HCT116 (cell line): ENCODE measurements at regions not wholly inside any gene's neighbourhood (a gene's known extent, or its start where the extent isn't known, plus 50 kb on each side); places are given as distances from the start of the nearest gene placed in this dataset.

Source experiments
- ATAC-seq: fragments of 200-7000 bp; cut with Tn5 transposase; 2 replicates; pipeline ENCODE4 v1.9.1; 2020; ENCODE audit warnings: mild to moderate bottlenecking, moderate library complexity
- BruUV-seq: library from RNA; stranded (reverse); fragments of 400-500 nt; replicated peaks from 2 replicates; lab custom pipeline; 2021; lab: Mats Ljungman, UMichigan
- CTCF ChIA-PET: fragments of 300-600 bp; sonication (Branson Sonifier 250); formaldehyde crosslinking; loops from one replicate; lab custom pipeline; 2021; ENCODE audit warnings: antibody characterized with exemption; lab: Charles Lee
- POLR2A ChIA-PET: fragments of 300-600, 350-600 bp; sonication (Branson Sonifier 250); formaldehyde crosslinking; loops from one replicate; lab custom pipeline; 2021; ENCODE audit warnings: antibody characterized with exemption; lab: Charles Lee
- RAD21 ChIA-PET, 2 experiments: fragments of 300-600 bp; sonication (Branson Sonifier 250); formaldehyde crosslinking; loops; one replicate each; lab custom pipeline; 2023; ENCODE audit warnings: low total read pairs in 2 of 2; ENCODE audit not compliant: uncharacterized antibody in 2 of 2, unreplicated experiment in 2 of 2, low non-redundant PET in 1 of 2; lab: Charles Lee
- DNase-seq: peaks from one replicate; pipeline ENCODE4 v3.0.0-alpha.2; 2010; ENCODE audit warnings: low read depth, low spot score
- H2AFZ ChIP-seq: fragments of 200-600 bp; shearing (Covaris generic), sonication (generic); 2 replicates; pipeline ENCODE4 v1.6.1; 2017; ENCODE audit warnings: low read depth, mixed run types, mixed read lengths, antibody characterized with exemption, low read length; ENCODE audit not compliant: poor library complexity, severe bottlenecking
- H3K27ac ChIP-seq: 2 replicates; pipeline ENCODE4 v1.5.1; 2012; ENCODE audit warnings: low read depth, low read length
- H3K27me3 ChIP-seq: fragments of 200-600 bp; sonication (generic); 2 replicates; pipeline ENCODE4 v1.6.1; 2016; ENCODE audit warnings: mixed run types, low read length, mixed read lengths; ENCODE audit not compliant: insufficient read depth
- H3K36me3 ChIP-seq, 2 experiments: fragments of 200-500 bp in 1 of 2; fragments of 200-600 bp in 1 of 2; sonication (Bioruptor generic) in 1 of 2; sonication (generic) in 1 of 2; 2 replicates each; pipeline versions ENCODE4 v1.5.1 to v1.6.1; 2014 to 2016; ENCODE audit warnings: low read length in 2 of 2, inconsistent platforms in 1 of 2, mixed read lengths in 1 of 2, mixed run types in 1 of 2; ENCODE audit not compliant: insufficient read depth in 2 of 2, control insufficient read depth in 1 of 2
- H3K4me1 ChIP-seq, 2 experiments: fragments of 200-600 bp in 1 of 2; sonication (generic) in 1 of 2; 2 replicates each; pipeline versions ENCODE4 v1.5.1 to v1.6.1; 2012 to 2017; ENCODE audit warnings: low read length in 2 of 2, inconsistent platforms in 1 of 2, mild to moderate bottlenecking in 1 of 2, mixed read lengths in 1 of 2, mixed run types in 1 of 2, moderate library complexity in 1 of 2; ENCODE audit not compliant: insufficient read depth in 2 of 2, control insufficient read depth in 1 of 2
- H3K4me2 ChIP-seq: fragments of 200-600 bp; sonication (generic); 2 replicates; pipeline ENCODE4 v1.6.1; 2017; ENCODE audit warnings: mixed run types, low read length, mixed read lengths
- H3K4me3 ChIP-seq, 2 experiments: fragments of 200-600 bp in 1 of 2; sonication (generic) in 1 of 2; replicated peaks in 1 of 2; 2 replicates each; pipeline ENCODE4 v1.5.1; 2011 to 2016; ENCODE audit warnings: low read length in 2 of 2, control low read depth in 1 of 2, low read depth in 1 of 2, mild to moderate bottlenecking in 1 of 2, mixed read lengths in 1 of 2, mixed run types in 1 of 2
- H3K79me2 ChIP-seq: fragments of 200-600 bp; sonication (generic); 2 replicates; pipeline ENCODE4 v1.6.1; 2017; ENCODE audit warnings: mild to moderate bottlenecking, mixed run types, low read length, moderate library complexity, mixed read lengths; ENCODE audit not compliant: insufficient read depth
- H3K9ac ChIP-seq: fragments of 200-600 bp; sonication (generic); 2 replicates; pipeline ENCODE4 v1.6.1; 2016; ENCODE audit warnings: low read length, mixed read lengths
- H3K9me2 ChIP-seq: fragments of 200-600 bp; sonication (generic), shearing (Covaris generic); 2 replicates; pipeline ENCODE4 v1.6.1; 2017; ENCODE audit warnings: mixed run types, mild to moderate bottlenecking, moderate library complexity; ENCODE audit not compliant: insufficient read depth
- H3K9me3 ChIP-seq, 2 experiments: fragments of 200-500 bp in 1 of 2; fragments of 200-600 bp in 1 of 2; sonication (Bioruptor generic) in 1 of 2; sonication (generic) in 1 of 2; 2 replicates each; pipeline ENCODE4 v1.6.1; 2014 to 2017; ENCODE audit warnings: low read length in 2 of 2, mixed read lengths in 2 of 2, inconsistent platforms in 1 of 2, low read depth in 1 of 2, mild to moderate bottlenecking in 1 of 2, mixed run types in 1 of 2, moderate library complexity in 1 of 2; ENCODE audit not compliant: control insufficient read depth in 1 of 2, insufficient read depth in 1 of 2
- H4K20me1 ChIP-seq: fragments of 200-600 bp; sonication (generic), shearing (Covaris generic); 2 replicates; pipeline ENCODE4 v1.6.1; 2017; ENCODE audit warnings: mixed run types, mild to moderate bottlenecking, moderate library complexity; ENCODE audit not compliant: insufficient read depth
- CEBPB ChIP-seq: IDR thresholded peaks from 2 replicates; pipeline ENCODE4 v1.6.1; 2012; ENCODE audit warnings: low read depth
- EGR1 ChIP-seq: IDR thresholded peaks from 2 replicates; pipeline ENCODE4 v1.6.1; 2012; ENCODE audit warnings: low read depth
- ELF1 ChIP-seq: IDR thresholded peaks from 2 replicates; pipeline ENCODE4 v1.6.1; 2012; ENCODE audit warnings: low read depth, borderline replicate concordance
- EZH2phosphoT487 ChIP-seq: fragments of 200-600 bp; IDR thresholded peaks from 2 replicates; pipeline ENCODE4 v1.6.1; 2018; ENCODE audit warnings: antibody characterized with exemption, borderline replicate concordance
- FOSL1 ChIP-seq: IDR thresholded peaks from 2 replicates; pipeline ENCODE4 v1.6.1; 2012; ENCODE audit warnings: low read depth
- POLR2AphosphoS5 ChIP-seq: IDR thresholded peaks from 2 replicates; pipeline ENCODE4 v1.6.1; 2011; ENCODE audit warnings: mild to moderate bottlenecking, low read depth, low read length, moderate library complexity
- RAD21 ChIP-seq: IDR thresholded peaks from 2 replicates; pipeline ENCODE4 v1.6.1; 2012; ENCODE audit warnings: low read depth, mild to moderate bottlenecking
- SP1 ChIP-seq: IDR thresholded peaks from 2 replicates; pipeline ENCODE4 v1.6.1; 2012; ENCODE audit warnings: low read depth
- YY1 ChIP-seq: IDR thresholded peaks from 2 replicates; pipeline ENCODE4 v1.6.1; 2011; ENCODE audit warnings: low read length, low read depth, moderate library complexity, mild to moderate bottlenecking; ENCODE audit not compliant: insufficient replicate concordance; ENCODE audit errors: extremely low read depth
- ZFX ChIP-seq: fragments of 450-650 bp; IDR thresholded peaks from 2 replicates; pipeline ENCODE4 v1.6.1; 2017
- ZNF274 ChIP-seq: fragments of 200-500 bp; sonication (Bioruptor generic); IDR thresholded peaks from 2 replicates; pipeline ENCODE4 v1.6.1; 2014; ENCODE audit warnings: mild to moderate bottlenecking, low read depth, low read length, inconsistent platforms
- intact Hi-C: fragments of 100-400 bp; cut with micrococcal nuclease; formaldehyde crosslinking; loops from 2 replicates; pipeline ENCODE4 v1.10.0; 2022
- TF ChIP-seq, protein P1 (sequence below), 3 experiments: fragments of 200-600 bp in 1 of 3; sonication (generic) in 1 of 3; IDR thresholded peaks in 2 of 3; conservative IDR thresholded peaks in 1 of 3; 2 replicates each; pipeline ENCODE4 v1.5.1; 2012 to 2017; ENCODE audit warnings: low read depth in 2 of 3, low read length in 2 of 3, antibody characterized with exemption in 1 of 3, borderline replicate concordance in 1 of 3, control low read depth in 1 of 3, mild to moderate bottlenecking in 1 of 3, mixed read lengths in 1 of 3, mixed run types in 1 of 3, moderate library complexity in 1 of 3; ENCODE audit not compliant: insufficient read depth in 1 of 3
- TF ChIP-seq, protein P2 (sequence below): IDR thresholded peaks from 2 replicates; pipeline ENCODE4 v1.6.1; 2012; ENCODE audit warnings: low read depth

- no peak for TF ChIP-seq POLR2AphosphoS5
- TF ChIP-seq, protein P1, sequence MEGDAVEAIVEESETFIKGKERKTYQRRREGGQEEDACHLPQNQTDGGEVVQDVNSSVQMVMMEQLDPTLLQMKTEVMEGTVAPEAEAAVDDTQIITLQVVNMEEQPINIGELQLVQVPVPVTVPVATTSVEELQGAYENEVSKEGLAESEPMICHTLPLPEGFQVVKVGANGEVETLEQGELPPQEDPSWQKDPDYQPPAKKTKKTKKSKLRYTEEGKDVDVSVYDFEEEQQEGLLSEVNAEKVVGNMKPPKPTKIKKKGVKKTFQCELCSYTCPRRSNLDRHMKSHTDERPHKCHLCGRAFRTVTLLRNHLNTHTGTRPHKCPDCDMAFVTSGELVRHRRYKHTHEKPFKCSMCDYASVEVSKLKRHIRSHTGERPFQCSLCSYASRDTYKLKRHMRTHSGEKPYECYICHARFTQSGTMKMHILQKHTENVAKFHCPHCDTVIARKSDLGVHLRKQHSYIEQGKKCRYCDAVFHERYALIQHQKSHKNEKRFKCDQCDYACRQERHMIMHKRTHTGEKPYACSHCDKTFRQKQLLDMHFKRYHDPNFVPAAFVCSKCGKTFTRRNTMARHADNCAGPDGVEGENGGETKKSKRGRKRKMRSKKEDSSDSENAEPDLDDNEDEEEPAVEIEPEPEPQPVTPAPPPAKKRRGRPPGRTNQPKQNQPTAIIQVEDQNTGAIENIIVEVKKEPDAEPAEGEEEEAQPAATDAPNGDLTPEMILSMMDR (IDR thresholded peaks at IDR 0.05 in 2 of 3, conservative IDR thresholded peaks at IDR 0.05 in 1 of 3; ENCODE audit: borderline replicate concordance in 1 of 3, insufficient read depth in 1 of 3, low read depth in 2 of 3, low read length in 2 of 3), result no peak
- TF ChIP-seq FOSL1, result no peak
- TF ChIP-seq ZNF274, result no peak
- TF ChIP-seq ELF1, result no peak
Measured at GRCh38 chr12:87382959-87383566, 646.1 kb downstream of the C12orf50 start (continued).

- BruUV-seq, result no TSS peak
- no peak for ATAC-seq
- H4K20me1 ChIP-seq, result no peaks in the 10 kb centered on the region
- no peaks in the 10 kb centered on the region for H3K36me3 ChIP-seq
- intact Hi-C loops, result no loop called here
- no peak overlapping the region for H3K27ac ChIP-seq
- RAD21 ChIA-PET, result no interaction called here
- CTCF ChIA-PET, result no interaction called here
- TF ChIP-seq EZH2phosphoT487 (no peak), SP1 (no peak), CEBPB (no peak), EGR1 (no peak), ZNF274 (no peak), RAD21 (no peak), ELF1 (no peak), ZFX (no peak), YY1 (no peak)
- TF ChIP-seq, protein P2, sequence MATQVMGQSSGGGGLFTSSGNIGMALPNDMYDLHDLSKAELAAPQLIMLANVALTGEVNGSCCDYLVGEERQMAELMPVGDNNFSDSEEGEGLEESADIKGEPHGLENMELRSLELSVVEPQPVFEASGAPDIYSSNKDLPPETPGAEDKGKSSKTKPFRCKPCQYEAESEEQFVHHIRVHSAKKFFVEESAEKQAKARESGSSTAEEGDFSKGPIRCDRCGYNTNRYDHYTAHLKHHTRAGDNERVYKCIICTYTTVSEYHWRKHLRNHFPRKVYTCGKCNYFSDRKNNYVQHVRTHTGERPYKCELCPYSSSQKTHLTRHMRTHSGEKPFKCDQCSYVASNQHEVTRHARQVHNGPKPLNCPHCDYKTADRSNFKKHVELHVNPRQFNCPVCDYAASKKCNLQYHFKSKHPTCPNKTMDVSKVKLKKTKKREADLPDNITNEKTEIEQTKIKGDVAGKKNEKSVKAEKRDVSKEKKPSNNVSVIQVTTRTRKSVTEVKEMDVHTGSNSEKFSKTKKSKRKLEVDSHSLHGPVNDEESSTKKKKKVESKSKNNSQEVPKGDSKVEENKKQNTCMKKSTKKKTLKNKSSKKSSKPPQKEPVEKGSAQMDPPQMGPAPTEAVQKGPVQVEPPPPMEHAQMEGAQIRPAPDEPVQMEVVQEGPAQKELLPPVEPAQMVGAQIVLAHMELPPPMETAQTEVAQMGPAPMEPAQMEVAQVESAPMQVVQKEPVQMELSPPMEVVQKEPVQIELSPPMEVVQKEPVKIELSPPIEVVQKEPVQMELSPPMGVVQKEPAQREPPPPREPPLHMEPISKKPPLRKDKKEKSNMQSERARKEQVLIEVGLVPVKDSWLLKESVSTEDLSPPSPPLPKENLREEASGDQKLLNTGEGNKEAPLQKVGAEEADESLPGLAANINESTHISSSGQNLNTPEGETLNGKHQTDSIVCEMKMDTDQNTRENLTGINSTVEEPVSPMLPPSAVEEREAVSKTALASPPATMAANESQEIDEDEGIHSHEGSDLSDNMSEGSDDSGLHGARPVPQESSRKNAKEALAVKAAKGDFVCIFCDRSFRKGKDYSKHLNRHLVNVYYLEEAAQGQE, result no peak
- TF ChIP-seq, all 23 proteins: peak for 0
- Histone ChIP-seq H3K9me3 (no peaks in the 10 kb centered on the region), H3K9ac (no peak overlapping the region), H3K4me1 (peaks cover 0 to 10% of the 10 kb centered on the region in 2 experiments; a peak in 2 of 4 replicates), H3K79me2 (no peaks in the 10 kb centered on the region), H2AFZ (no peak overlapping the region), H3K4me2 (no peak overlapping the region), H3K4me3 (no peak overlapping the region), H3K9me2 (no peaks in the 10 kb centered on the region), H3K27me3 (no peaks in the 10 kb centered on the region)
- POLR2A ChIA-PET, result no interaction called here
- DNase-seq, result no peak
Measured at GRCh38 chr12:87382436-87382835, 646.8 kb downstream of the C12orf50 start.
